ENCODE measurements at regions not wholly inside any gene's neighbourhood (a gene's known extent, or its start where the extent isn't known, plus 50 kb on each side); places are given as distances from the start of the nearest gene placed in this dataset.

DNA sequence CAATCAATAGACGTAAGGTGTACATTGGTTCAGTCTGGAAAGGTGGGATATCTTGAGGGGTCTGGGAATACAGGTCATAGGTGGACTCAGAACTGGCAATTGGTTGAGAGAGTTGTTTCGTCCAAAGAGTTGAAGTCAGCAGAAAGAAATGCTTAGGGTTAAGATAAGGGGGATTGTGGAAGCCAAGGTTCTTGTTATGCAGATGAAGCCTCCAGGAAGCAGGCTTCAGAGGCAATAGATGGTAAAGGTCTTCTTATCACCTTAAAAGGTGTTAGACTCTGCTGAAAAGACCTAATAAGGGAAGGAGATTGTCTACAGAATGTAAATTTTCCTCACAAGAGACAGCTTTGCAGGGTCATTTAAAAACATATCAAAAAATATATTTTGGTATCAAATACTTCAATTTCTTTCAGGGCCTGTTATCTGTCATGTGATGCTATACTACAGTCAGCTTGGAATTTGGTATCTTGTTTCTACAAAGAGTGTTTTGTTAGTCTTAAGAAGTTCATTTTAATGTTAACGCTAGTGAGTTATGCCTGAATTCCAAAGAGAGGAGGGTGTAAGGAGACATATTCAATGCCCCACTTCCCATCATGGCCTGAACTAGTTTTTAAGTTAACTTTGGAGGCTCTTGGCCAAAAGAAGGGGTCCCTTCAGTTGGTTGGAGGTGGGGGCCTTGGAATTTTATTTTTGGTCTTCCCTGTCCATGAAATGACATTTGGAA is 378.2 kb upstream of the ROBO2 start:
- TF ChIP-seq, protein P1, sequence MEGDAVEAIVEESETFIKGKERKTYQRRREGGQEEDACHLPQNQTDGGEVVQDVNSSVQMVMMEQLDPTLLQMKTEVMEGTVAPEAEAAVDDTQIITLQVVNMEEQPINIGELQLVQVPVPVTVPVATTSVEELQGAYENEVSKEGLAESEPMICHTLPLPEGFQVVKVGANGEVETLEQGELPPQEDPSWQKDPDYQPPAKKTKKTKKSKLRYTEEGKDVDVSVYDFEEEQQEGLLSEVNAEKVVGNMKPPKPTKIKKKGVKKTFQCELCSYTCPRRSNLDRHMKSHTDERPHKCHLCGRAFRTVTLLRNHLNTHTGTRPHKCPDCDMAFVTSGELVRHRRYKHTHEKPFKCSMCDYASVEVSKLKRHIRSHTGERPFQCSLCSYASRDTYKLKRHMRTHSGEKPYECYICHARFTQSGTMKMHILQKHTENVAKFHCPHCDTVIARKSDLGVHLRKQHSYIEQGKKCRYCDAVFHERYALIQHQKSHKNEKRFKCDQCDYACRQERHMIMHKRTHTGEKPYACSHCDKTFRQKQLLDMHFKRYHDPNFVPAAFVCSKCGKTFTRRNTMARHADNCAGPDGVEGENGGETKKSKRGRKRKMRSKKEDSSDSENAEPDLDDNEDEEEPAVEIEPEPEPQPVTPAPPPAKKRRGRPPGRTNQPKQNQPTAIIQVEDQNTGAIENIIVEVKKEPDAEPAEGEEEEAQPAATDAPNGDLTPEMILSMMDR (conservative IDR thresholded peaks at IDR 0.05; ENCODE audit: low read length), result no peak
- no peak for TF ChIP-seq EZH2phosphoT487 (IDR thresholded peaks at IDR 0.05; ENCODE audit: borderline replicate concordance, low read depth, low read length)
